H9 (cell line): ENCODE measurements at regions not wholly inside any gene's neighbourhood (a gene's known extent, or its start where the extent isn't known, plus 50 kb on each side); places are given as distances from the start of the nearest gene placed in this dataset.

Experiments
- DNase-seq: peaks from one replicate; pipeline ENCODE4 v3.0.0-alpha.2; 2017
- H2AFZ ChIP-seq: one replicate; pipeline ENCODE4 v1.6.1; 2013; ENCODE audit warnings: mild to moderate bottlenecking, low read length, control low read depth, moderate library complexity
- H2AK5ac ChIP-seq: 2 replicates; pipeline ENCODE4 v1.6.1; 2013; ENCODE audit warnings: low read length, control low read depth, mixed read lengths; ENCODE audit not compliant: insufficient read length
- H2BK120ac ChIP-seq: one replicate; pipeline ENCODE4 v1.6.1; 2013; ENCODE audit warnings: low read depth, mild to moderate bottlenecking, low read length, control low read depth, inconsistent platforms; ENCODE audit not compliant: poor library complexity, severe bottlenecking
- H2BK12ac ChIP-seq: 2 replicates; pipeline ENCODE4 v1.6.1; 2013; ENCODE audit warnings: low read length, control low read depth, mixed read lengths, low read depth; ENCODE audit not compliant: insufficient read length
- H2BK15ac ChIP-seq: 2 replicates; pipeline ENCODE4 v1.6.1; 2013; ENCODE audit warnings: low read depth, low read length, control low read depth
- H2BK20ac ChIP-seq: one replicate; pipeline ENCODE4 v1.6.1; 2013; ENCODE audit warnings: low read depth, mild to moderate bottlenecking, low read length, control low read depth, inconsistent platforms; ENCODE audit not compliant: poor library complexity, severe bottlenecking
- H2BK5ac ChIP-seq: 2 replicates; pipeline ENCODE4 v1.6.1; 2013; ENCODE audit warnings: low read length, control low read depth, mixed read lengths; ENCODE audit not compliant: insufficient read length
- H3K14ac ChIP-seq: 2 replicates; pipeline ENCODE4 v1.6.1; 2013; ENCODE audit warnings: low read length, control low read depth; ENCODE audit not compliant: insufficient read depth
- H3K18ac ChIP-seq: 2 replicates; pipeline ENCODE4 v1.6.1; 2013; ENCODE audit warnings: low read depth, mild to moderate bottlenecking, mixed read lengths, low read length, control low read depth; ENCODE audit not compliant: insufficient read length
- H3K23ac ChIP-seq: 2 replicates; pipeline ENCODE4 v1.6.1; 2013; ENCODE audit warnings: low read length, control low read depth, mixed read lengths, low read depth; ENCODE audit not compliant: insufficient read length
- H3K23me2 ChIP-seq: 2 replicates; pipeline ENCODE4 v1.6.1; 2013; ENCODE audit warnings: low read depth, mild to moderate bottlenecking, mixed read lengths, low read length, control low read depth; ENCODE audit not compliant: insufficient read length, poor library complexity, severe bottlenecking
- H3K27ac ChIP-seq: 2 replicates; pipeline ENCODE4 v1.5.1; 2013; ENCODE audit warnings: low read length, control low read depth, mixed read lengths, low read depth; ENCODE audit not compliant: insufficient read length
- H3K27me3 ChIP-seq: 2 replicates; pipeline ENCODE4 v1.6.1; 2013; ENCODE audit warnings: low read length, control low read depth, inconsistent platforms; ENCODE audit not compliant: insufficient read depth
- H3K4ac ChIP-seq: 2 replicates; pipeline ENCODE4 v1.6.1; 2013; ENCODE audit warnings: low read depth, mild to moderate bottlenecking, control low read depth, inconsistent platforms, low read length, moderate library complexity
- H3K4me1 ChIP-seq: 2 replicates; pipeline ENCODE4 v1.6.1; 2013; ENCODE audit warnings: low read length, control low read depth, inconsistent platforms; ENCODE audit not compliant: insufficient read depth
- H3K4me2 ChIP-seq: 2 replicates; pipeline ENCODE4 v1.6.1; 2013; ENCODE audit warnings: low read length, control low read depth, mixed read lengths; ENCODE audit not compliant: insufficient read length, insufficient read depth
- H3K56ac ChIP-seq: 2 replicates; pipeline ENCODE4 v1.6.1; 2013; ENCODE audit warnings: low read depth, mild to moderate bottlenecking, mixed read lengths, low read length, control low read depth; ENCODE audit not compliant: insufficient read length
- H3K79me1 ChIP-seq: 2 replicates; pipeline ENCODE4 v1.6.1; 2013; ENCODE audit warnings: low read depth, mild to moderate bottlenecking, moderate library complexity, low read length, control low read depth, inconsistent platforms; ENCODE audit not compliant: insufficient read depth, poor library complexity, severe bottlenecking
- H3K79me2 ChIP-seq: 2 replicates; pipeline ENCODE4 v1.6.1; 2013; ENCODE audit warnings: low read length, control low read depth, inconsistent platforms; ENCODE audit not compliant: insufficient read depth
- H3K9ac ChIP-seq: 2 replicates; pipeline ENCODE4 v1.6.1; 2013; ENCODE audit warnings: low read length, control low read depth, mixed read lengths; ENCODE audit not compliant: insufficient read length; ENCODE audit errors: extremely low read depth
- H3K9me3 ChIP-seq: one replicate; pipeline ENCODE4 v1.6.1; 2013; ENCODE audit warnings: low read depth, low read length, inconsistent platforms; ENCODE audit not compliant: control insufficient read depth
- H3T11ph ChIP-seq: one replicate; pipeline ENCODE4 v1.6.1; 2013; ENCODE audit warnings: mild to moderate bottlenecking, low read length, control low read depth, inconsistent platforms
- H4K20me1 ChIP-seq: one replicate; pipeline ENCODE4 v1.6.1; 2013; ENCODE audit not compliant: control insufficient read depth, insufficient read length, insufficient read depth
- H4K5ac ChIP-seq: 2 replicates; pipeline ENCODE4 v1.6.1; 2013; ENCODE audit warnings: low read depth, mild to moderate bottlenecking, mixed read lengths, low read length, control low read depth; ENCODE audit not compliant: insufficient read length
- H4K8ac ChIP-seq: replicated peaks from 2 replicates; pipeline ENCODE4 v1.6.1; 2013; ENCODE audit warnings: low read length, control low read depth, mixed read lengths, low read depth; ENCODE audit not compliant: insufficient read length
- H4K91ac ChIP-seq: 2 replicates; pipeline ENCODE4 v1.6.1; 2013; ENCODE audit warnings: low read depth, mild to moderate bottlenecking, moderate library complexity, mixed read lengths, low read length, control low read depth; ENCODE audit not compliant: insufficient read length
- H3K27ac Mint-ChIP-seq, 3 experiments: 2 replicates in 2 of 3; 3 replicates in 1 of 3; pipeline ENCODE4 v1.8.0; 2020 to 2021; ENCODE audit warnings: mixed read lengths in 3 of 3, mild to moderate bottlenecking in 1 of 3, moderate library complexity in 1 of 3
- H3K27me3 Mint-ChIP-seq: 2 replicates; pipeline ENCODE4 v1.8.0; 2021; ENCODE audit warnings: low read depth, mild to moderate bottlenecking, moderate library complexity, mixed read lengths
- H3K36me3 Mint-ChIP-seq, 3 experiments: 2 replicates in 2 of 3; 3 replicates in 1 of 3; pipeline ENCODE4 v1.8.0; 2020 to 2021; ENCODE audit warnings: low read depth in 3 of 3, mixed read lengths in 3 of 3; ENCODE audit not compliant: insufficient read depth in 1 of 3
- H3K4me1 Mint-ChIP-seq, 2 experiments: 2 replicates each; pipeline ENCODE4 v1.8.0; 2020; ENCODE audit warnings: mixed read lengths in 2 of 2
- H3K4me3 Mint-ChIP-seq, 2 experiments: 2 replicates in 1 of 2; 3 replicates in 1 of 2; pipeline ENCODE4 v1.8.0; 2020 to 2021; ENCODE audit warnings: mild to moderate bottlenecking in 2 of 2, mixed read lengths in 2 of 2, moderate library complexity in 1 of 2
- H3K9me3 Mint-ChIP-seq, 2 experiments: 2 replicates in 1 of 2; 3 replicates in 1 of 2; pipeline ENCODE4 v1.8.0; 2020; ENCODE audit warnings: mild to moderate bottlenecking in 2 of 2, mixed read lengths in 2 of 2, moderate library complexity in 1 of 2
- CTCF ChIP-seq: fragments of 200-600 bp; sonication (generic); conservative IDR thresholded peaks from 3 replicates; pipeline ENCODE4 v1.8.0; 2021; ENCODE audit warnings: antibody characterized with exemption, mild to moderate bottlenecking
- WGBS: extraction: QIAGEN DNeasy Blood & Tissue Kit; methylation state at CpG from one replicate; pipeline ENCODE4 v1.1.7; 2013; ENCODE audit warnings: missing lambda C conversion rate, low lambda C conversion rate, mixed read lengths; ENCODE audit not compliant: insufficient read length; ENCODE audit errors: extremely low coverage; 5-methylcytosine and 5-hydroxymethylcytosine counted together

- no CpG with 5 or more reads among the region's 30 CpGs for WGBS
- Histone ChIP-seq H3K9ac (no peak overlapping the region), H3K56ac (no peak overlapping the region), H3T11ph (no peak overlapping the region), H2BK120ac (no peak overlapping the region), H3K79me1 (no peaks in the 10 kb centered on the region), H3K27ac (no peak overlapping the region), H3K27me3 (no peaks in the 10 kb centered on the region), H2BK5ac (no peak overlapping the region), H3K18ac (no peak overlapping the region), H4K8ac (no peak overlapping the region), H3K9me3 (no peaks in the 10 kb centered on the region), H3K79me2 (no peaks in the 10 kb centered on the region), H4K20me1 (no peaks in the 10 kb centered on the region), H3K4me1 (no peaks in the 10 kb centered on the region), H3K23me2 (no peaks in the 10 kb centered on the region), H3K4ac (no peak overlapping the region), H3K14ac (no peak overlapping the region; the same call in 1 of the 2 replicates), H2AFZ (no peak overlapping the region), H2BK15ac (no peak overlapping the region), H2BK20ac (no peak overlapping the region), H2BK12ac (no peak overlapping the region), H3K23ac (no peak overlapping the region), H4K5ac (no peak overlapping the region), H2AK5ac (no peak overlapping the region), H4K91ac (no peak overlapping the region), H3K4me2 (no peak overlapping the region)
- no peak for DNase-seq
- no peaks in the 10 kb centered on the region for H3K27me3 Mint-ChIP-seq
- H3K27ac Mint-ChIP-seq, result no peak overlapping the region
- H3K36me3 Mint-ChIP-seq, result no peaks in the 10 kb centered on the region; a peak in 1 of 7 replicates
- H3K4me1 Mint-ChIP-seq, result peaks cover 7 to 17% of the 10 kb centered on the region in 2 experiments
- H3K4me3 Mint-ChIP-seq, result no peak overlapping the region
- no peaks in the 10 kb centered on the region for H3K9me3 Mint-ChIP-seq
- TF ChIP-seq CTCF, result no peak
Observed at GRCh38 chr22:48536541-48537342, 1290.9 kb downstream of the BRD1 start.
